ENCODE measurements at regions not wholly inside any gene's neighbourhood (a gene's known extent, or its start where the extent isn't known, plus 50 kb on each side); places are given as distances from the start of the nearest gene placed in this dataset.

- no peak for TF ChIP-seq ZNF24 (tag by site-specific recombination; IDR thresholded peaks at IDR 0.05)
- TF ChIP-seq, protein P1, sequence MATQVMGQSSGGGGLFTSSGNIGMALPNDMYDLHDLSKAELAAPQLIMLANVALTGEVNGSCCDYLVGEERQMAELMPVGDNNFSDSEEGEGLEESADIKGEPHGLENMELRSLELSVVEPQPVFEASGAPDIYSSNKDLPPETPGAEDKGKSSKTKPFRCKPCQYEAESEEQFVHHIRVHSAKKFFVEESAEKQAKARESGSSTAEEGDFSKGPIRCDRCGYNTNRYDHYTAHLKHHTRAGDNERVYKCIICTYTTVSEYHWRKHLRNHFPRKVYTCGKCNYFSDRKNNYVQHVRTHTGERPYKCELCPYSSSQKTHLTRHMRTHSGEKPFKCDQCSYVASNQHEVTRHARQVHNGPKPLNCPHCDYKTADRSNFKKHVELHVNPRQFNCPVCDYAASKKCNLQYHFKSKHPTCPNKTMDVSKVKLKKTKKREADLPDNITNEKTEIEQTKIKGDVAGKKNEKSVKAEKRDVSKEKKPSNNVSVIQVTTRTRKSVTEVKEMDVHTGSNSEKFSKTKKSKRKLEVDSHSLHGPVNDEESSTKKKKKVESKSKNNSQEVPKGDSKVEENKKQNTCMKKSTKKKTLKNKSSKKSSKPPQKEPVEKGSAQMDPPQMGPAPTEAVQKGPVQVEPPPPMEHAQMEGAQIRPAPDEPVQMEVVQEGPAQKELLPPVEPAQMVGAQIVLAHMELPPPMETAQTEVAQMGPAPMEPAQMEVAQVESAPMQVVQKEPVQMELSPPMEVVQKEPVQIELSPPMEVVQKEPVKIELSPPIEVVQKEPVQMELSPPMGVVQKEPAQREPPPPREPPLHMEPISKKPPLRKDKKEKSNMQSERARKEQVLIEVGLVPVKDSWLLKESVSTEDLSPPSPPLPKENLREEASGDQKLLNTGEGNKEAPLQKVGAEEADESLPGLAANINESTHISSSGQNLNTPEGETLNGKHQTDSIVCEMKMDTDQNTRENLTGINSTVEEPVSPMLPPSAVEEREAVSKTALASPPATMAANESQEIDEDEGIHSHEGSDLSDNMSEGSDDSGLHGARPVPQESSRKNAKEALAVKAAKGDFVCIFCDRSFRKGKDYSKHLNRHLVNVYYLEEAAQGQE (tag by site-specific recombination; IDR thresholded peaks at IDR 0.05) = no peak
- TF ChIP-seq, protein P2, sequence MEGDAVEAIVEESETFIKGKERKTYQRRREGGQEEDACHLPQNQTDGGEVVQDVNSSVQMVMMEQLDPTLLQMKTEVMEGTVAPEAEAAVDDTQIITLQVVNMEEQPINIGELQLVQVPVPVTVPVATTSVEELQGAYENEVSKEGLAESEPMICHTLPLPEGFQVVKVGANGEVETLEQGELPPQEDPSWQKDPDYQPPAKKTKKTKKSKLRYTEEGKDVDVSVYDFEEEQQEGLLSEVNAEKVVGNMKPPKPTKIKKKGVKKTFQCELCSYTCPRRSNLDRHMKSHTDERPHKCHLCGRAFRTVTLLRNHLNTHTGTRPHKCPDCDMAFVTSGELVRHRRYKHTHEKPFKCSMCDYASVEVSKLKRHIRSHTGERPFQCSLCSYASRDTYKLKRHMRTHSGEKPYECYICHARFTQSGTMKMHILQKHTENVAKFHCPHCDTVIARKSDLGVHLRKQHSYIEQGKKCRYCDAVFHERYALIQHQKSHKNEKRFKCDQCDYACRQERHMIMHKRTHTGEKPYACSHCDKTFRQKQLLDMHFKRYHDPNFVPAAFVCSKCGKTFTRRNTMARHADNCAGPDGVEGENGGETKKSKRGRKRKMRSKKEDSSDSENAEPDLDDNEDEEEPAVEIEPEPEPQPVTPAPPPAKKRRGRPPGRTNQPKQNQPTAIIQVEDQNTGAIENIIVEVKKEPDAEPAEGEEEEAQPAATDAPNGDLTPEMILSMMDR (tag by site-specific recombination; IDR thresholded peaks at IDR 0.05) = no peak
- TF ChIP-seq BCL11A (tag by site-specific recombination; IDR thresholded peaks at IDR 0.05; ENCODE audit: low read depth) = no peak
- TF ChIP-seq MYNN (tag by site-specific recombination; IDR thresholded peaks at IDR 0.05; ENCODE audit: borderline replicate concordance) = no peak
- no peak for TF ChIP-seq ZNF274 (IDR thresholded peaks at IDR 0.05; ENCODE audit: low read length)
- no peak for TF ChIP-seq ZNF274 (tag by site-specific recombination; IDR thresholded peaks at IDR 0.05; ENCODE audit: borderline replicate concordance)
- TF ChIP-seq ZNF629 (tag by site-specific recombination; IDR thresholded peaks at IDR 0.05) = no peak
- TF ChIP-seq ZEB2 (tag by site-specific recombination; IDR thresholded peaks at IDR 0.05) = no peak
- TF ChIP-seq ZBTB8A (tag by site-specific recombination; IDR thresholded peaks at IDR 0.05) = no peak
- TF ChIP-seq MEIS1 (CRISPR knock-in tag; IDR thresholded peaks at IDR 0.05; ENCODE audit: borderline replicate concordance) = no peak
- no peak for TF ChIP-seq SCRT2 (tag by site-specific recombination; IDR thresholded peaks at IDR 0.05)
- no peak for TF ChIP-seq ZNF501 (tag by site-specific recombination; IDR thresholded peaks at IDR 0.05)
- no peak for TF ChIP-seq EGR2 (tag by site-specific recombination; IDR thresholded peaks at IDR 0.05; ENCODE audit: low read depth)
Measured at GRCh38 chr18:34529358-34530335, 180.5 kb upstream of the DTNA start.

Data from HEK293 (cell line).